GM12892 (cell line): ENCODE measurements at regions not wholly inside any gene's neighbourhood (a gene's known extent, or its start where the extent isn't known, plus 50 kb on each side); places are given as distances from the start of the nearest gene placed in this dataset.

Experiments
- POLR2A ChIP-seq: IDR thresholded peaks from 2 replicates; pipeline ENCODE4 v1.6.1; 2011; ENCODE audit warnings: low read depth, low read length, control low read depth
- POLR2AphosphoS5 ChIP-seq: IDR thresholded peaks from 2 replicates; pipeline ENCODE4 v1.6.1; 2011; ENCODE audit warnings: low read depth, low read length, control low read depth
- TAF1 ChIP-seq: IDR thresholded peaks from 2 replicates; pipeline ENCODE4 v1.6.1; 2011; ENCODE audit warnings: low read depth, mild to moderate bottlenecking, control low read depth, low read length, borderline replicate concordance

GRCh38 chr2:219775506-219775905, 148.1 kb downstream of the SLC4A3 start:
- no peak for TF ChIP-seq POLR2A
- no peak for TF ChIP-seq POLR2AphosphoS5
- TF ChIP-seq TAF1, result no peak
